ENCODE measurements at regions not wholly inside any gene's neighbourhood (a gene's known extent, or its start where the extent isn't known, plus 50 kb on each side); places are given as distances from the start of the nearest gene placed in this dataset.

GRCh38 chr4:15340902-15341732, 86.7 kb upstream of the C1QTNF7 start:
- POLR2A ChIA-PET: no interaction called here
- Histone ChIP-seq H3K9me3 (ENCODE audit: control extremely low read depth in 1 of 5, control insufficient read depth in 4 of 5, insufficient read depth in 2 of 5, low read depth in 1 of 5, low read length in 4 of 5) (peaks cover 0 to 4% (median 0%) of the 10 kb centered on the region in 5 experiments), H3K4me3 (ENCODE audit: control insufficient read depth in 1 of 7, extremely low read depth in 1 of 7, insufficient read depth in 4 of 7, low read depth in 2 of 7, low read length in 6 of 7) (no peak overlapping the region), H3K4me1 (ENCODE audit: control extremely low read depth in 1 of 4, control insufficient read depth in 4 of 4, insufficient read depth in 4 of 4, low read length in 3 of 4) (no peaks in the 10 kb centered on the region), H3K27ac (ENCODE audit: insufficient read depth in 1 of 2, low read depth in 1 of 2, low read length in 2 of 2, poor library complexity in 1 of 2, severe bottlenecking in 2 of 2) (no peak overlapping the region), H3K27me3 (replicated peaks in 2 of 5; ENCODE audit: control insufficient read depth in 4 of 5, insufficient read depth in 5 of 5, low read length in 4 of 5) (no peaks in the 10 kb centered on the region), H3K36me3 (ENCODE audit: control insufficient read depth in 4 of 4, insufficient read depth in 4 of 4, low read length in 3 of 4) (no peaks in the 10 kb centered on the region)
- 79% methylated on average over 10 of the region's 13 CpGs for WGBS (ENCODE audit: insufficient coverage)
- peak in 1 of 3 donors; percentile 12 for DNase-seq
- CTCF ChIA-PET: no interaction called here

DNA sequence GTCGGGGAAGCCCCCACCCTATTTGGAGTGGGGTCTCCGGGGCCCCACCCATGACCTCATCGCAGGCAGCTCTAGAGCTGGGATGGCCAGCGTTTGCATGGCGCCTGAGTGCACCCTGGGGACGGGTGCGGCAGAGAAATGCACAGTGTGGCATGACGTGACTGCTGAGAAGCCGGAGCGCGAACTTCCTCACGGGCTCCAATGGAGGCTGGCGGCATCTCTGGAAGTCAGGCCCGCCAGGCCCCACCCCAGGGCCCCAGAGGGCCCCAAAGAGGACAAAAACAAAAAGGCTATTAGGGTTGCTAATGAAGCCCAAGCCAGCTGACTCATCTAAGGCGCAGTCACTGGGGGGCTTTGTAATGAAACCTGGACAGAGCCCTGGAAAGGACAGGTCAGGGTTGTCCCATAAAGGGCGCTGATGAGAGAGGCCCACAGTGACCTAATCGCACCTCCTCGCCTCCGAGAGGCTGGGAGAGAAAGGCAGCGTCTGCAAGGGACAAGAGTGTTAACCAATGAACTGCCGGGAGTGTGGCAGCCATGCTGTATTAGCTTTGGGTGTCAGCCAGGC, 86.0 kb upstream of the C1QTNF7 start:
- DNase-seq: no peak
- Histone ChIP-seq H3K27me3 (replicated peaks in 2 of 5; ENCODE audit: control insufficient read depth in 4 of 5, insufficient read depth in 5 of 5, low read length in 4 of 5) (no peaks in the 10 kb centered on the region), H3K4me1 (ENCODE audit: control extremely low read depth in 1 of 4, control insufficient read depth in 4 of 4, insufficient read depth in 4 of 4, low read length in 3 of 4) (no peaks in the 10 kb centered on the region), H3K36me3 (ENCODE audit: control insufficient read depth in 4 of 4, insufficient read depth in 4 of 4, low read length in 3 of 4) (no peaks in the 10 kb centered on the region), H3K9me3 (ENCODE audit: control extremely low read depth in 1 of 5, control insufficient read depth in 4 of 5, insufficient read depth in 2 of 5, low read depth in 1 of 5, low read length in 4 of 5) (no peaks in the 10 kb centered on the region), H3K4me3 (ENCODE audit: control insufficient read depth in 1 of 7, extremely low read depth in 1 of 7, insufficient read depth in 4 of 7, low read depth in 2 of 7, low read length in 6 of 7) (no peak overlapping the region), H3K27ac (ENCODE audit: insufficient read depth in 1 of 2, low read depth in 1 of 2, low read length in 2 of 2, poor library complexity in 1 of 2, severe bottlenecking in 2 of 2) (no peak overlapping the region)
- ChIA-PET CTCF (interaction anchor here (0.6 to 1.4 kb wide), 3 partner anchors 14 to 328 kb away, joined by 3 read pairs; no protein-coding TSS in a partner anchor), POLR2A (no interaction called here)
- 96% methylated on average over 21 of the region's 21 CpGs for WGBS (ENCODE audit: insufficient coverage)

GRCh38 chr4:15343000-15343399, 84.8 kb upstream of the C1QTNF7 start:
- H3K4me1 ChIP-seq (ENCODE audit: control extremely low read depth in 1 of 4, control insufficient read depth in 4 of 4, insufficient read depth in 4 of 4, low read length in 3 of 4): no peaks in the 10 kb centered on the region
- no peaks in the 10 kb centered on the region for H3K27me3 ChIP-seq (replicated peaks in 2 of 5; ENCODE audit: control insufficient read depth in 4 of 5, insufficient read depth in 5 of 5, low read length in 4 of 5)
- no peak overlapping the region for H3K4me3 ChIP-seq (ENCODE audit: control insufficient read depth in 1 of 7, extremely low read depth in 1 of 7, insufficient read depth in 4 of 7, low read depth in 2 of 7, low read length in 6 of 7)
- no peak for DNase-seq
- no CpG with 5 or more reads among the region's 4 CpGs for WGBS (ENCODE audit: insufficient coverage)
- POLR2A ChIA-PET: no interaction called here
- no peaks in the 10 kb centered on the region for H3K36me3 ChIP-seq (ENCODE audit: control insufficient read depth in 4 of 4, insufficient read depth in 4 of 4, low read length in 3 of 4)
- H3K27ac ChIP-seq (ENCODE audit: insufficient read depth in 1 of 2, low read depth in 1 of 2, low read length in 2 of 2, poor library complexity in 1 of 2, severe bottlenecking in 2 of 2): no peak overlapping the region
- CTCF ChIA-PET: interaction anchor here (1.0 to 1.4 kb wide), 2 partner anchors 15 to 114 kb away, joined by 3 read pairs; no protein-coding TSS in a partner anchor
- H3K9me3 ChIP-seq (ENCODE audit: control extremely low read depth in 1 of 5, control insufficient read depth in 4 of 5, insufficient read depth in 2 of 5, low read depth in 1 of 5, low read length in 4 of 5): no peaks in the 10 kb centered on the region

- H3K9me3 ChIP-seq (ENCODE audit: control extremely low read depth in 1 of 5, control insufficient read depth in 4 of 5, insufficient read depth in 2 of 5, low read depth in 1 of 5, low read length in 4 of 5): no peaks in the 10 kb centered on the region
- H3K27me3 ChIP-seq (replicated peaks in 2 of 5; ENCODE audit: control insufficient read depth in 4 of 5, insufficient read depth in 5 of 5, low read length in 4 of 5): no peaks in the 10 kb centered on the region
- CTCF ChIA-PET: no interaction called here
- no peaks in the 10 kb centered on the region for H3K36me3 ChIP-seq (ENCODE audit: control insufficient read depth in 4 of 4, insufficient read depth in 4 of 4, low read length in 3 of 4)
- DNase-seq: no peak
- 83% methylated on average over 1 of the region's 2 CpGs for WGBS (ENCODE audit: insufficient coverage)
- POLR2A ChIA-PET: no interaction called here
- no peak overlapping the region for H3K4me3 ChIP-seq (ENCODE audit: control insufficient read depth in 1 of 7, extremely low read depth in 1 of 7, insufficient read depth in 4 of 7, low read depth in 2 of 7, low read length in 6 of 7)
- H3K27ac ChIP-seq (ENCODE audit: insufficient read depth in 1 of 2, low read depth in 1 of 2, low read length in 2 of 2, poor library complexity in 1 of 2, severe bottlenecking in 2 of 2): no peak overlapping the region
- no peaks in the 10 kb centered on the region for H3K4me1 ChIP-seq (ENCODE audit: control extremely low read depth in 1 of 4, control insufficient read depth in 4 of 4, insufficient read depth in 4 of 4, low read length in 3 of 4)
Observed at GRCh38 chr4:15343581-15343980, 84.3 kb upstream of the C1QTNF7 start.

GRCh38 chr4:15344041-15344440, 83.8 kb upstream of the C1QTNF7 start:
- Histone ChIP-seq H3K4me1 (ENCODE audit: control extremely low read depth in 1 of 4, control insufficient read depth in 4 of 4, insufficient read depth in 4 of 4, low read length in 3 of 4) (peaks cover 0 to under 1% (median 0%) of the 10 kb centered on the region in 4 experiments), H3K36me3 (ENCODE audit: control insufficient read depth in 4 of 4, insufficient read depth in 4 of 4, low read length in 3 of 4) (no peaks in the 10 kb centered on the region), H3K9me3 (ENCODE audit: control extremely low read depth in 1 of 5, control insufficient read depth in 4 of 5, insufficient read depth in 2 of 5, low read depth in 1 of 5, low read length in 4 of 5) (no peaks in the 10 kb centered on the region), H3K27ac (ENCODE audit: insufficient read depth in 1 of 2, low read depth in 1 of 2, low read length in 2 of 2, poor library complexity in 1 of 2, severe bottlenecking in 2 of 2) (no peak overlapping the region), H3K27me3 (replicated peaks in 2 of 5; ENCODE audit: control insufficient read depth in 4 of 5, insufficient read depth in 5 of 5, low read length in 4 of 5) (no peaks in the 10 kb centered on the region), H3K4me3 (ENCODE audit: control insufficient read depth in 1 of 7, extremely low read depth in 1 of 7, insufficient read depth in 4 of 7, low read depth in 2 of 7, low read length in 6 of 7) (no peak overlapping the region)
- POLR2A ChIA-PET: no interaction called here
- DNase-seq: no peak
- CTCF ChIA-PET: no interaction called here
- WGBS (ENCODE audit: insufficient coverage): 96% methylated on average over 2 of the region's 2 CpGs

DNA sequence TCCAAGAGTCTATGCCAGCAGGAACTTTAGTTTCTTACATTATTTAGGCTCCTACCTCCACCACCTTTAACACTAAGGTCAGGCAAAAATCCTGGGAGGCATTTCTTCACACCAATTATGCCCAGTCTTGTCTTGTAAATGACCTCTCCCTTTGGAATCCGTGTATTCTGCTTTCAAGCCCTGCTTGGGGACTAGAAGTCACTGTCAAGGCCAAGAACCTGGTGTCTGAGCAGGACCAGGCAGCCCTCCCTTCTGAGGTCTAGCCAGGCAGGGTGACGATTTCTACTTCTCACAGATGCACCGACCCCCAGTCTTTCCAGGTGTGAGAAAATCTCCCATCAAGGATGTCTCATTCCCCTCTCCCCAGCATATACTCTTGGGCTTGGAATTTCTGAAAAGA, 82.7 kb upstream of the C1QTNF7 start:
- DNase-seq: no peak
- Histone ChIP-seq H3K4me3 (ENCODE audit: control insufficient read depth in 1 of 7, extremely low read depth in 1 of 7, insufficient read depth in 4 of 7, low read depth in 2 of 7, low read length in 6 of 7) (no peak overlapping the region), H3K36me3 (ENCODE audit: control insufficient read depth in 4 of 4, insufficient read depth in 4 of 4, low read length in 3 of 4) (no peaks in the 10 kb centered on the region), H3K27ac (ENCODE audit: insufficient read depth in 1 of 2, low read depth in 1 of 2, low read length in 2 of 2, poor library complexity in 1 of 2, severe bottlenecking in 2 of 2) (no peak overlapping the region), H3K4me1 (ENCODE audit: control extremely low read depth in 1 of 4, control insufficient read depth in 4 of 4, insufficient read depth in 4 of 4, low read length in 3 of 4) (peaks cover 0 to 5% (median 2%) of the 10 kb centered on the region in 4 experiments), H3K27me3 (replicated peaks in 2 of 5; ENCODE audit: control insufficient read depth in 4 of 5, insufficient read depth in 5 of 5, low read length in 4 of 5) (no peaks in the 10 kb centered on the region), H3K9me3 (ENCODE audit: control extremely low read depth in 1 of 5, control insufficient read depth in 4 of 5, insufficient read depth in 2 of 5, low read depth in 1 of 5, low read length in 4 of 5) (no peaks in the 10 kb centered on the region)
- ChIA-PET CTCF (no interaction called here), POLR2A (no interaction called here)
- WGBS (ENCODE audit: insufficient coverage): 84% methylated on average over 2 of the region's 3 CpGs

GRCh38 chr4:15348236-15348635, 79.6 kb upstream of the C1QTNF7 start:
- CTCF ChIA-PET: no interaction called here
- no peaks in the 10 kb centered on the region for H3K27me3 ChIP-seq (replicated peaks in 2 of 5; ENCODE audit: control insufficient read depth in 4 of 5, insufficient read depth in 5 of 5, low read length in 4 of 5)
- no peak overlapping the region for H3K4me3 ChIP-seq (ENCODE audit: control insufficient read depth in 1 of 7, extremely low read depth in 1 of 7, insufficient read depth in 4 of 7, low read depth in 2 of 7, low read length in 6 of 7)
- no peaks in the 10 kb centered on the region for H3K36me3 ChIP-seq (ENCODE audit: control insufficient read depth in 4 of 4, insufficient read depth in 4 of 4, low read length in 3 of 4)
- DNase-seq: no peak
- H3K9me3 ChIP-seq (ENCODE audit: control extremely low read depth in 1 of 5, control insufficient read depth in 4 of 5, insufficient read depth in 2 of 5, low read depth in 1 of 5, low read length in 4 of 5): no peaks in the 10 kb centered on the region
- POLR2A ChIA-PET: no interaction called here
- H3K27ac ChIP-seq (ENCODE audit: insufficient read depth in 1 of 2, low read depth in 1 of 2, low read length in 2 of 2, poor library complexity in 1 of 2, severe bottlenecking in 2 of 2): no peak overlapping the region
- WGBS (ENCODE audit: insufficient coverage): 100% methylated on average over 1 of the region's 1 CpG
- H3K4me1 ChIP-seq (ENCODE audit: control extremely low read depth in 1 of 4, control insufficient read depth in 4 of 4, insufficient read depth in 4 of 4, low read length in 3 of 4): peaks cover 0 to 5% (median 2%) of the 10 kb centered on the region in 4 experiments

Measured in common myeloid progenitor, CD34-positive (primary cell).